ENCODE measurements at regions not wholly inside any gene's neighbourhood (a gene's known extent, or its start where the extent isn't known, plus 50 kb on each side); places are given as distances from the start of the nearest gene placed in this dataset.

- no CpG with 5 or more reads among the region's 2 CpGs for WGBS, 2 experiments (ENCODE audit: extremely low coverage in 2 of 2, insufficient read length in 1 of 2)
- no peak overlapping the region for H3K18ac ChIP-seq (ENCODE audit: low read depth, low read length)
- intact Hi-C loops (cut with micrococcal nuclease), result loop anchor here (2.0 kb wide), 1 partner anchor 56 kb away; no protein-coding TSS in a partner anchor
- dilution Hi-C loops (cut with HindIII; ENCODE audit: low sequenced_read_pairs, unreplicated experiment), result no loop called here
- no peaks in the 10 kb centered on the region for H3K79me1 ChIP-seq (ENCODE audit: low read depth in 1 of 2, low read length in 2 of 2)
- no peaks in the 10 kb centered on the region for H4K20me1 ChIP-seq (ENCODE audit: insufficient read depth, low read length)
- H2AK9ac ChIP-seq (replicated peaks; ENCODE audit: low read depth, low read length, poor library complexity), result no peak overlapping the region
- H2BK15ac ChIP-seq (ENCODE audit: low read depth, low read length), result no peak overlapping the region; the same call in 2 of the 3 replicates
- ChIA-PET CTCF (no interaction called here), POLR2A (ENCODE audit: unreplicated experiment) (interaction anchor here (1.0 kb wide), 1 partner anchor 112 kb away, joined by 3 read pairs; no protein-coding TSS in a partner anchor)
- no peak overlapping the region for H4K8ac ChIP-seq (ENCODE audit: low read depth in 2 of 2, low read length in 2 of 2)
- H2BK120ac ChIP-seq (ENCODE audit: low read depth, low read length), result no peak overlapping the region
- peaks cover 4% of the 10 kb centered on the region for H3K4me1 ChIP-seq (ENCODE audit: control insufficient read depth, insufficient read depth, low read length)
- H2AFZ ChIP-seq (replicated peaks; ENCODE audit: low read length, poor library complexity), result no peak overlapping the region
- no peak overlapping the region for H3K14ac ChIP-seq (replicated peaks; ENCODE audit: low read depth, low read length)
- no peak overlapping the region; the same call in 1 of the 2 replicates for H3K4me2 ChIP-seq (ENCODE audit: low read depth, low read length)
- ATAC-seq (ENCODE audit: low read depth) (no peak), DNase-seq (no peak)
- peak overlapping the region; percentile 37 for H2BK5ac ChIP-seq (ENCODE audit: low read depth, low read length, poor library complexity, severe bottlenecking)
- H2BK20ac ChIP-seq (ENCODE audit: low read depth, low read length), result no peak overlapping the region
- TF ChIP-seq CEBPB (IDR thresholded peaks at IDR 0.05; ENCODE audit: low read depth, low read length) (no peak), ELK1 (IDR thresholded peaks at IDR 0.05; ENCODE audit: borderline replicate concordance, low read depth, low read length) (no peak), BHLHE40 (IDR thresholded peaks at IDR 0.05; ENCODE audit: low read depth, low read length) (no peak), SMC3 (IDR thresholded peaks at IDR 0.05; ENCODE audit: low read depth, low read length) (no peak), RFX5 (IDR thresholded peaks at IDR 0.05; ENCODE audit: low read depth, low read length) (no peak), MXI1 (IDR thresholded peaks at IDR 0.05; ENCODE audit: borderline replicate concordance, low read depth, low read length) (no peak), RCOR1 (IDR thresholded peaks at IDR 0.05; ENCODE audit: insufficient replicate concordance, low read length) (no peak), POLR2A (IDR thresholded peaks at IDR 0.05; ENCODE audit: low read depth, low read length) (no peak), CTCF (conservative IDR thresholded peaks at IDR 0.05; ENCODE audit: low read depth, low read length) (no peak), RAD21 (IDR thresholded peaks at IDR 0.05; ENCODE audit: low read length) (no peak), MAFK (IDR thresholded peaks at IDR 0.05; ENCODE audit: low read depth, low read length) (no peak)
- H3K23ac ChIP-seq (ENCODE audit: low read depth, low read length), result no peak overlapping the region
- no peak overlapping the region for H2AK5ac ChIP-seq (ENCODE audit: low read depth, low read length)
- no peak overlapping the region for H3K9ac ChIP-seq (ENCODE audit: low read depth, low read length)
- H3K9me1 ChIP-seq (ENCODE audit: insufficient read depth, low read length), result no peaks in the 10 kb centered on the region
- H4K5ac ChIP-seq (ENCODE audit: low read depth, low read length), result no peak overlapping the region
- H3K4me3 ChIP-seq (ENCODE audit: insufficient read depth, low read depth, low read length), result no peak overlapping the region
- H3K9me3 ChIP-seq (ENCODE audit: control insufficient read depth, insufficient read depth, low read length), result no peaks in the 10 kb centered on the region
- no peaks in the 10 kb centered on the region for H3K36me3 ChIP-seq (ENCODE audit: control insufficient read depth, insufficient read depth, low read length)
- no peaks in the 10 kb centered on the region for H3K27me3 ChIP-seq (ENCODE audit: control insufficient read depth, insufficient read depth, low read length)
- no peak overlapping the region for H3K27ac ChIP-seq (ENCODE audit: insufficient read depth, low read length)
- in situ Hi-C loops (cut with MboI; ENCODE audit: low sequenced_read_pairs), result no loop called here
- no TSS peak for BruUV-seq (replicated peaks)
- no peak overlapping the region for H3K56ac ChIP-seq (ENCODE audit: extremely low read depth, insufficient read depth, low read length)
- H3K4ac ChIP-seq (ENCODE audit: low read depth, low read length), result no peak overlapping the region; the same call in 1 of the 2 replicates
- H4K91ac ChIP-seq (ENCODE audit: insufficient read depth, low read depth, low read length), result no peak overlapping the region
Observed at GRCh38 chr15:38128921-38129320, 123.7 kb upstream of the SPRED1 start.

Measured in IMR-90 (cell line).